SK-N-SH (cell line): ENCODE measurements at regions not wholly inside any gene's neighbourhood (a gene's known extent, or its start where the extent isn't known, plus 50 kb on each side); places are given as distances from the start of the nearest gene placed in this dataset.

Source experiments
- CTCF ChIA-PET: fragments of 300-600, 350-600 bp; formaldehyde crosslinking; extraction: SDS; loops from one replicate; lab custom pipeline; 2021; lab: Yijun Ruan, JAX
- POLR2A ChIA-PET: fragments of 350-600 bp; sonication (Branson Sonifier 250); formaldehyde crosslinking; extraction: SDS; loops from one replicate; lab custom pipeline; 2020; ENCODE audit warnings: antibody characterized with exemption, inconsistent platforms; lab: Yijun Ruan, JAX
- DNase-seq: peaks from one replicate; pipeline ENCODE4 v3.0.0; 2012
- H2AFZ ChIP-seq: fragments of 200-600 bp; sonication (generic); 2 replicates; pipeline ENCODE4 v1.8.1; 2016; ENCODE audit warnings: antibody characterized with exemption, mild to moderate bottlenecking, low read depth
- H3F3A ChIP-seq: fragments of 200-600 bp; sonication (generic); replicated peaks from 2 replicates; pipeline ENCODE3; 2016; ENCODE audit warnings: antibody characterized with exemption, mild to moderate bottlenecking; ENCODE audit not compliant: insufficient read depth
- H3K27ac ChIP-seq, 2 experiments: fragments of 200-500 bp in 1 of 2; fragments of 200-600 bp in 1 of 2; sonication (Bioruptor generic) in 1 of 2; sonication (generic), shearing (Covaris generic) in 1 of 2; 2 replicates each; pipeline versions ENCODE4 v1.5.1 to v1.6.1; 2014 to 2016; ENCODE audit warnings: low read depth in 2 of 2, inconsistent platforms in 1 of 2, low read length in 1 of 2, mild to moderate bottlenecking in 1 of 2, mixed read lengths in 1 of 2
- H3K27me3 ChIP-seq: fragments of 200-600 bp; sonication (generic), shearing (Covaris generic); 2 replicates; pipeline ENCODE4 v1.6.1; 2016; ENCODE audit warnings: mixed run types; ENCODE audit not compliant: insufficient read depth
- H3K36me3 ChIP-seq, 2 experiments: fragments of 200-500 bp in 1 of 2; fragments of 200-600 bp in 1 of 2; sonication (Bioruptor generic) in 1 of 2; sonication (generic) in 1 of 2; replicated peaks in 1 of 2; 2 replicates each; pipeline versions ENCODE3 to v1.5.1; 2014 to 2016; ENCODE audit warnings: low read length in 1 of 2, mild to moderate bottlenecking in 1 of 2; ENCODE audit not compliant: insufficient read depth in 2 of 2, control insufficient read depth in 1 of 2
- H3K4me1 ChIP-seq, 2 experiments: fragments of 200-500 bp in 1 of 2; fragments of 200-600 bp in 1 of 2; sonication (Bioruptor generic) in 1 of 2; sonication (generic), shearing (Covaris generic) in 1 of 2; 2 replicates each; pipeline versions ENCODE4 v1.5.1 to v1.6.1; 2014 to 2016; ENCODE audit warnings: low read depth in 1 of 2, low read length in 1 of 2, mixed run types in 1 of 2; ENCODE audit not compliant: insufficient read depth in 2 of 2, control insufficient read depth in 1 of 2
- H3K4me2 ChIP-seq: fragments of 200-600 bp; sonication (generic), shearing (Covaris generic); 2 replicates; pipeline ENCODE4 v1.6.1; 2017; ENCODE audit warnings: mixed run types
- H3K4me3 ChIP-seq, 2 experiments: fragments of 200-500 bp in 1 of 2; fragments of 200-600 bp in 1 of 2; sonication (Bioruptor generic) in 1 of 2; sonication (generic), shearing (Covaris generic) in 1 of 2; 2 replicates each; pipeline versions ENCODE4 v1.5.1 to v1.8.1; 2014 to 2016; ENCODE audit warnings: low read depth in 2 of 2, inconsistent platforms in 1 of 2, low read length in 1 of 2, mild to moderate bottlenecking in 1 of 2, mixed read lengths in 1 of 2, moderate library complexity in 1 of 2
- H3K79me2 ChIP-seq: fragments of 200-600 bp; sonication (generic); 2 replicates; pipeline ENCODE4 v1.8.1; 2017; ENCODE audit warnings: mild to moderate bottlenecking; ENCODE audit not compliant: insufficient read depth
- H3K9ac ChIP-seq: fragments of 200-600 bp; sonication (generic); 2 replicates; pipeline ENCODE4 v1.6.1; 2017; ENCODE audit warnings: mixed run types
- H3K9me2 ChIP-seq: fragments of 200-600 bp; sonication (generic); 2 replicates; pipeline ENCODE4 v1.6.1; 2017; ENCODE audit warnings: mixed run types
- H3K9me3 ChIP-seq: fragments of 200-600 bp; sonication (generic); 2 replicates; pipeline ENCODE4 v1.6.1; 2017; ENCODE audit warnings: mixed run types, mild to moderate bottlenecking, moderate library complexity
- H4K20me1 ChIP-seq: fragments of 200-600 bp; sonication (generic); 2 replicates; pipeline ENCODE4 v1.6.1; 2017; ENCODE audit warnings: mild to moderate bottlenecking, mixed run types; ENCODE audit not compliant: insufficient read depth
- CHD2 ChIP-seq: fragments of 150-350 bp; IDR thresholded peaks from 2 replicates; pipeline ENCODE4 v1.6.1; 2018; ENCODE audit warnings: low read length; ENCODE audit not compliant: partially characterized antibody
- FOSL2 ChIP-seq: IDR thresholded peaks from 2 replicates; pipeline ENCODE4 v1.4.0; 2012; ENCODE audit warnings: low read depth, mild to moderate bottlenecking, moderate library complexity, borderline replicate concordance
- FOXM1 ChIP-seq: IDR thresholded peaks from 2 replicates; pipeline ENCODE4 v1.4.0; 2012; ENCODE audit warnings: low read depth, mild to moderate bottlenecking
- GABPA ChIP-seq: IDR thresholded peaks from 2 replicates; pipeline ENCODE4 v1.4.0; 2012; ENCODE audit warnings: low read depth, mild to moderate bottlenecking
- MAX ChIP-seq: IDR thresholded peaks from 2 replicates; pipeline ENCODE4 v1.4.0; 2012; ENCODE audit warnings: low read depth
- MEF2A ChIP-seq: IDR thresholded peaks from 2 replicates; pipeline ENCODE4 v1.4.0; 2012; ENCODE audit warnings: low read depth, borderline replicate concordance
- MXI1 ChIP-seq: IDR thresholded peaks from 2 replicates; pipeline ENCODE4 v1.6.1; 2012; ENCODE audit warnings: mild to moderate bottlenecking, low read depth, low read length, improper control_type of control experiment
- NFIC ChIP-seq: IDR thresholded peaks from 2 replicates; pipeline ENCODE4 v1.4.0; 2012; ENCODE audit warnings: borderline replicate concordance
- NRF1 ChIP-seq: IDR thresholded peaks from 2 replicates; pipeline ENCODE4 v1.6.1; 2012; ENCODE audit warnings: low read depth, mild to moderate bottlenecking, low read length
- POLR2AphosphoS5 ChIP-seq: IDR thresholded peaks from 2 replicates; pipeline ENCODE4 v1.6.1; 2012; ENCODE audit warnings: low read depth, low read length
- RAD21 ChIP-seq: IDR thresholded peaks from 2 replicates; pipeline ENCODE4 v1.6.1; 2012; ENCODE audit warnings: mild to moderate bottlenecking, low read length
- RFX5 ChIP-seq: IDR thresholded peaks from 2 replicates; pipeline ENCODE4 v1.6.1; 2012; ENCODE audit warnings: mild to moderate bottlenecking, improper control_type of control experiment, low read length
- TAF1 ChIP-seq: IDR thresholded peaks from 2 replicates; pipeline ENCODE4 v1.6.1; 2012; ENCODE audit warnings: low read depth, mild to moderate bottlenecking, low read length, moderate library complexity, borderline replicate concordance
- USF1 ChIP-seq: IDR thresholded peaks from 2 replicates; pipeline ENCODE4 v1.4.0; 2012; ENCODE audit warnings: low read depth, borderline replicate concordance
- YY1 ChIP-seq: IDR thresholded peaks from 2 replicates; pipeline ENCODE4 v1.4.0; 2012; ENCODE audit warnings: low read depth, mild to moderate bottlenecking
- ZBTB33 ChIP-seq: IDR thresholded peaks from 2 replicates; pipeline ENCODE4 v1.4.0; 2012; ENCODE audit warnings: low read depth, borderline replicate concordance
- TF ChIP-seq, protein P1 (sequence below): fragments of 200-600 bp; sonication (generic); IDR thresholded peaks from 2 replicates; pipeline ENCODE4 v1.6.1; 2017; ENCODE audit warnings: antibody characterized with exemption, mild to moderate bottlenecking, moderate library complexity
- TF ChIP-seq, protein P2 (sequence below): fragments of 150-350 bp; IDR thresholded peaks from 2 replicates; pipeline ENCODE4 v1.6.1; 2017; ENCODE audit warnings: antibody characterized with exemption, low read length, low read depth, borderline replicate concordance

GRCh38 chr7:49080896-49081475 lies 156.6 kb downstream of the CDC14C start (continued):
- TF ChIP-seq, protein P1, sequence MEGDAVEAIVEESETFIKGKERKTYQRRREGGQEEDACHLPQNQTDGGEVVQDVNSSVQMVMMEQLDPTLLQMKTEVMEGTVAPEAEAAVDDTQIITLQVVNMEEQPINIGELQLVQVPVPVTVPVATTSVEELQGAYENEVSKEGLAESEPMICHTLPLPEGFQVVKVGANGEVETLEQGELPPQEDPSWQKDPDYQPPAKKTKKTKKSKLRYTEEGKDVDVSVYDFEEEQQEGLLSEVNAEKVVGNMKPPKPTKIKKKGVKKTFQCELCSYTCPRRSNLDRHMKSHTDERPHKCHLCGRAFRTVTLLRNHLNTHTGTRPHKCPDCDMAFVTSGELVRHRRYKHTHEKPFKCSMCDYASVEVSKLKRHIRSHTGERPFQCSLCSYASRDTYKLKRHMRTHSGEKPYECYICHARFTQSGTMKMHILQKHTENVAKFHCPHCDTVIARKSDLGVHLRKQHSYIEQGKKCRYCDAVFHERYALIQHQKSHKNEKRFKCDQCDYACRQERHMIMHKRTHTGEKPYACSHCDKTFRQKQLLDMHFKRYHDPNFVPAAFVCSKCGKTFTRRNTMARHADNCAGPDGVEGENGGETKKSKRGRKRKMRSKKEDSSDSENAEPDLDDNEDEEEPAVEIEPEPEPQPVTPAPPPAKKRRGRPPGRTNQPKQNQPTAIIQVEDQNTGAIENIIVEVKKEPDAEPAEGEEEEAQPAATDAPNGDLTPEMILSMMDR: no peak
- no peak for TF ChIP-seq ZBTB33
- no peak for TF ChIP-seq MAX
- TF ChIP-seq NRF1: no peak
- TF ChIP-seq POLR2AphosphoS5: no peak
- TF ChIP-seq TAF1: no peak
- no peak for TF ChIP-seq GABPA
- TF ChIP-seq RAD21: no peak

DNA sequence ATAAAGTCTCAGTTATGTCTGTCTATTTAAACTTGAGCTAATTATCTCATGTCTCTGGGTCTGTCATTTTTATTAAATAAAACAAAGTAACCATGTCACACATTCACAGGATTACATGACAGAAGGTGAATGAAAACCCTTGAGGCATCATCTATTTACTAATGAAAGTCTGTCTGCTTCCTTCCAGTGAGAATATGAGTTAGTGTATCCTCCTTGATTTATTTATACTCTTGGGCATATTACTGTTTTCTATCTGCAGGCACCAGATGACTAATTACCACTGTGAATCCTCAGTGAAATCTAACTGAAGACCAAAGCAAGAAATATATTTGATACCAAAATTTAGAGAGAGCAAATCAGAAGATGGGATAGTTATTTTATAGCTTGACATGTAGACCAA lies 163.7 kb downstream of the CDC14C start:
- POLR2A ChIA-PET: no interaction called here

More for the DNA sequence above, 163.7 kb downstream of the CDC14C start:
- no peak overlapping the region for H3K4me3 ChIP-seq
- no peaks in the 10 kb centered on the region for H3K4me1 ChIP-seq
- H3K9ac ChIP-seq: no peak overlapping the region
- no peak for TF ChIP-seq ZBTB33
- TF ChIP-seq RFX5: no peak
- no peak for TF ChIP-seq MEF2A
- TF ChIP-seq USF1: no peak
- no peak for TF ChIP-seq FOSL2
- no peak for TF ChIP-seq FOXM1
- TF ChIP-seq MXI1: no peak
- TF ChIP-seq, protein P2, sequence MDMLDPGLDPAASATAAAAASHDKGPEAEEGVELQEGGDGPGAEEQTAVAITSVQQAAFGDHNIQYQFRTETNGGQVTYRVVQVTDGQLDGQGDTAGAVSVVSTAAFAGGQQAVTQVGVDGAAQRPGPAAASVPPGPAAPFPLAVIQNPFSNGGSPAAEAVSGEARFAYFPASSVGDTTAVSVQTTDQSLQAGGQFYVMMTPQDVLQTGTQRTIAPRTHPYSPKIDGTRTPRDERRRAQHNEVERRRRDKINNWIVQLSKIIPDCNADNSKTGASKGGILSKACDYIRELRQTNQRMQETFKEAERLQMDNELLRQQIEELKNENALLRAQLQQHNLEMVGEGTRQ: no peak
- TF ChIP-seq TAF1: no peak
- no peak for TF ChIP-seq RAD21
- TF ChIP-seq NFIC: no peak
- TF ChIP-seq YY1: no peak
- no peak for TF ChIP-seq POLR2AphosphoS5
- no peak for TF ChIP-seq CHD2
- TF ChIP-seq, all 33 proteins: peak for 0
- Histone ChIP-seq H3K27me3 (no peaks in the 10 kb centered on the region), H2AFZ (no peak overlapping the region), H3K36me3 (no peaks in the 10 kb centered on the region), H3F3A (no peaks in the 10 kb centered on the region), H3K9me2 (no peaks in the 10 kb centered on the region), H3K9me3 (no peaks in the 10 kb centered on the region; the same call in 1 of the 2 replicates), H3K27ac (no peak overlapping the region), H4K20me1 (no peaks in the 10 kb centered on the region), H3K79me2 (no peaks in the 10 kb centered on the region), H3K4me2 (no peak overlapping the region)
- no peak for DNase-seq
- CTCF ChIA-PET: no interaction called here
